Panc1 (cell line): ENCODE measurements at regions not wholly inside any gene's neighbourhood (a gene's known extent, or its start where the extent isn't known, plus 50 kb on each side); places are given as distances from the start of the nearest gene placed in this dataset.

Source experiments
- CTCF ChIP-seq: fragments of 450-650 bp; IDR thresholded peaks from 2 replicates; pipeline ENCODE4 v1.5.1; 2017; ENCODE audit warnings: mild to moderate bottlenecking
- REST ChIP-seq, 2 experiments: IDR thresholded peaks; 2 replicates each; pipeline ENCODE4 v1.6.1; 2011 to 2012; ENCODE audit warnings: low read depth in 2 of 2, control low read depth in 1 of 2, low read length in 1 of 2, mild to moderate bottlenecking in 1 of 2, moderate library complexity in 1 of 2; ENCODE audit not compliant: insufficient read depth in 1 of 2
- SIN3A ChIP-seq: IDR thresholded peaks from 2 replicates; pipeline ENCODE4 v1.6.1; 2012; ENCODE audit warnings: low read depth, mild to moderate bottlenecking, low read length, moderate library complexity, borderline replicate concordance; ENCODE audit not compliant: insufficient read depth
- TCF7L2 ChIP-seq: IDR thresholded peaks from 2 replicates; pipeline ENCODE4 v1.6.1; 2011; ENCODE audit warnings: mild to moderate bottlenecking, low read depth, low read length, inconsistent platforms

GRCh38 chr9:18319918-18320445 is 154.0 kb upstream of the ADAMTSL1 start:
- TF ChIP-seq TCF7L2: no peak
- TF ChIP-seq CTCF: no peak
- no peak for TF ChIP-seq REST (IDR thresholded peaks at IDR 0.05; ENCODE audit: insufficient read depth in 1 of 2, low read depth in 2 of 2, low read length in 1 of 2)
- no peak for TF ChIP-seq SIN3A
